CD4-positive, alpha-beta T cell (primary cell): ENCODE measurements at regions not wholly inside any gene's neighbourhood (a gene's known extent, or its start where the extent isn't known, plus 50 kb on each side); places are given as distances from the start of the nearest gene placed in this dataset.

Source experiments
- ATAC-seq: fragments of 200-7000 bp; cut with Tn5 transposase; one replicate; pipeline ENCODE4 v1.10.0; 2022; ENCODE audit warnings: mild to moderate bottlenecking; ENCODE audit not compliant: poor library complexity
- CTCF ChIA-PET: fragments of 350-600 bp; sonication (Branson Sonifier 250); formaldehyde crosslinking; loops from one replicate; lab custom pipeline; 2021; ENCODE audit warnings: antibody characterized with exemption, inconsistent platforms; lab: Charles Lee
- POLR2A ChIA-PET: fragments of 350-600 bp; sonication (Branson Sonifier 250); formaldehyde crosslinking; loops from one replicate; lab custom pipeline; 2021; ENCODE audit warnings: antibody characterized with exemption, inconsistent platforms; lab: Charles Lee
- DNase-seq, 14 experiments: peaks; one replicate each; pipeline ENCODE4 v3.0.0-alpha.2; 2013 to 2020; ENCODE audit warnings: mixed read lengths in 2 of 14
- H3K27ac ChIP-seq, 2 donors: one replicate each; pipeline versions ENCODE4 v1.5.1 to v1.7.0; 2013; ENCODE audit warnings: low read length in 2 of 2, low read depth in 1 of 2, mild to moderate bottlenecking in 1 of 2
- H3K27me3 ChIP-seq, 2 experiments: 1 replicate in 1 of 2; 2 replicates in 1 of 2; pipeline versions ENCODE4 v1.6.1 to v1.7.0; 2013; ENCODE audit warnings: low read length in 2 of 2, control low read depth in 1 of 2, mild to moderate bottlenecking in 1 of 2, moderate library complexity in 1 of 2; ENCODE audit not compliant: insufficient read depth in 2 of 2, control insufficient read depth in 1 of 2
- H3K36me3 ChIP-seq: one replicate; pipeline ENCODE4 v1.6.1; 2013; ENCODE audit warnings: low read length, control low read depth; ENCODE audit not compliant: insufficient read depth
- H3K4me1 ChIP-seq: one replicate; pipeline ENCODE4 v1.6.1; 2013; ENCODE audit warnings: low read length, control low read depth; ENCODE audit not compliant: insufficient read depth
- H3K4me3 ChIP-seq: one replicate; pipeline ENCODE4 v1.5.1; 2013; ENCODE audit warnings: mild to moderate bottlenecking, low read length, moderate library complexity
- H3K9me3 ChIP-seq, 2 experiments: 1 replicate in 1 of 2; 2 replicates in 1 of 2; pipeline versions ENCODE4 v1.6.1 to v1.7.0; 2013; ENCODE audit warnings: low read length in 2 of 2, mild to moderate bottlenecking in 2 of 2, control low read depth in 1 of 2, moderate library complexity in 1 of 2; ENCODE audit not compliant: control insufficient read depth in 1 of 2, insufficient read depth in 1 of 2
- H3K27ac Mint-ChIP-seq: one replicate; pipeline ENCODE4 v1.8.0; 2020; ENCODE audit warnings: mixed read lengths
- H3K27me3 Mint-ChIP-seq: one replicate; pipeline ENCODE4 v1.8.0; 2021; ENCODE audit warnings: mixed read lengths
- H3K36me3 Mint-ChIP-seq: one replicate; pipeline ENCODE4 v1.8.0; 2021; ENCODE audit warnings: low read depth, mixed read lengths
- H3K4me1 Mint-ChIP-seq: one replicate; pipeline ENCODE4 v1.8.0; 2021; ENCODE audit warnings: low read depth, mixed read lengths
- H3K4me3 Mint-ChIP-seq: one replicate; pipeline ENCODE4 v1.8.0; 2020; ENCODE audit warnings: mild to moderate bottlenecking, mixed read lengths
- H3K9me3 Mint-ChIP-seq: one replicate; pipeline ENCODE4 v1.8.0; 2020; ENCODE audit warnings: mixed read lengths
- intact Hi-C, 2 experiments: fragments of 100-400 bp; cut with DNase I in 1 of 2; cut with micrococcal nuclease in 1 of 2; formaldehyde crosslinking; loops; one replicate each; pipeline versions ENCODE4 v1.15.1 to v1.9.0; 2023 to 2025; cut with DNase I, micrococcal nuclease
- TF ChIP-seq, protein P1 (sequence below): fragments of 200-600 bp; IDR thresholded peaks from one replicate; pipeline ENCODE4 v1.8.0; 2022; ENCODE audit warnings: antibody characterized with exemption, mild to moderate bottlenecking

- Mint-ChIP-seq H3K27me3 (no peaks in the 10 kb centered on the region), H3K4me3 (no peak overlapping the region), H3K36me3 (no peaks in the 10 kb centered on the region), H3K9me3 (peaks cover 2% of the 10 kb centered on the region), H3K4me1 (peaks cover 5% of the 10 kb centered on the region), H3K27ac (no peak overlapping the region)
- no peak overlapping the region for H3K27ac ChIP-seq
- no peaks in the 10 kb centered on the region for H3K27me3 ChIP-seq
- POLR2A ChIA-PET = no interaction called here
- ATAC-seq = no peak
- CTCF ChIA-PET = no interaction called here
- H3K4me1 ChIP-seq = no peaks in the 10 kb centered on the region
- DNase-seq = no peak
- H3K4me3 ChIP-seq = no peak overlapping the region
- TF ChIP-seq, protein P1, sequence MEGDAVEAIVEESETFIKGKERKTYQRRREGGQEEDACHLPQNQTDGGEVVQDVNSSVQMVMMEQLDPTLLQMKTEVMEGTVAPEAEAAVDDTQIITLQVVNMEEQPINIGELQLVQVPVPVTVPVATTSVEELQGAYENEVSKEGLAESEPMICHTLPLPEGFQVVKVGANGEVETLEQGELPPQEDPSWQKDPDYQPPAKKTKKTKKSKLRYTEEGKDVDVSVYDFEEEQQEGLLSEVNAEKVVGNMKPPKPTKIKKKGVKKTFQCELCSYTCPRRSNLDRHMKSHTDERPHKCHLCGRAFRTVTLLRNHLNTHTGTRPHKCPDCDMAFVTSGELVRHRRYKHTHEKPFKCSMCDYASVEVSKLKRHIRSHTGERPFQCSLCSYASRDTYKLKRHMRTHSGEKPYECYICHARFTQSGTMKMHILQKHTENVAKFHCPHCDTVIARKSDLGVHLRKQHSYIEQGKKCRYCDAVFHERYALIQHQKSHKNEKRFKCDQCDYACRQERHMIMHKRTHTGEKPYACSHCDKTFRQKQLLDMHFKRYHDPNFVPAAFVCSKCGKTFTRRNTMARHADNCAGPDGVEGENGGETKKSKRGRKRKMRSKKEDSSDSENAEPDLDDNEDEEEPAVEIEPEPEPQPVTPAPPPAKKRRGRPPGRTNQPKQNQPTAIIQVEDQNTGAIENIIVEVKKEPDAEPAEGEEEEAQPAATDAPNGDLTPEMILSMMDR = no peak
- no peaks in the 10 kb centered on the region for H3K9me3 ChIP-seq
- H3K36me3 ChIP-seq = no peaks in the 10 kb centered on the region
- intact Hi-C loops = no loop called here
These were observed 172.7 kb upstream of the NLGN4Y start for GRCh38 chrY:14351590-14351989.

DNA sequence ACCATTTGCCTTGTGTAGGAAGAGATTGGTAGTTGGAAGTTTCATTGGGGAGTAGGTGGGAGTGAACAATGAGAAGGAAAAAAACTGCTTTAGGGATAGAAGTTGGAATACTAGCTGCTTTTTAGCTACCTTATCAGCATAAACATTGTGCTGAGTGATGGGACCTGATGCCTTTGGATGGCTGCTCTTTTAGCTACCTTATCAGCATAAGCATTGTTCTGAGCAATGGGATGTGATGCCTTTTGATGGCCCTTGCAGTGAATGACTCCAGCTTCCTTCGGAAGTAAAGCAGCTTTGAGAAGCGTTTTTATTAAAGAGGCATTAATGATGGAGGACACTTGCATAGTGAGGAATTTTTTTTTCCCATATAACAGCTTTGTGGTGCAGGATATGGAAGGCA lies 168.2 kb upstream of the NLGN4Y start:
- intact Hi-C loops = no loop called here
- Mint-ChIP-seq H3K27ac (no peak overlapping the region), H3K4me1 (no peaks in the 10 kb centered on the region), H3K9me3 (peaks cover 8% of the 10 kb centered on the region), H3K36me3 (no peaks in the 10 kb centered on the region), H3K27me3 (no peaks in the 10 kb centered on the region), H3K4me3 (no peak overlapping the region)
- no peak overlapping the region for H3K4me3 ChIP-seq
- ATAC-seq = no peak
- H3K9me3 ChIP-seq = no peaks in the 10 kb centered on the region
- no peak overlapping the region for H3K27ac ChIP-seq
- no peak for DNase-seq
- no peaks in the 10 kb centered on the region for H3K27me3 ChIP-seq
- H3K4me1 ChIP-seq = no peaks in the 10 kb centered on the region
- TF ChIP-seq, protein P1 = no peak
- CTCF ChIA-PET = no interaction called here
- POLR2A ChIA-PET = no interaction called here
- no peaks in the 10 kb centered on the region for H3K36me3 ChIP-seq

- H3K4me3 ChIP-seq = no peak overlapping the region
- no peaks in the 10 kb centered on the region for H3K9me3 ChIP-seq
- H3K27me3 ChIP-seq = no peaks in the 10 kb centered on the region
- no peaks in the 10 kb centered on the region for H3K36me3 Mint-ChIP-seq
- TF ChIP-seq, protein P1 = no peak
- H3K36me3 ChIP-seq = no peaks in the 10 kb centered on the region
- H3K4me1 Mint-ChIP-seq = no peaks in the 10 kb centered on the region
- no peaks in the 10 kb centered on the region for H3K4me1 ChIP-seq
- intact Hi-C loops = no loop called here
- no peak for ATAC-seq
- no peaks in the 10 kb centered on the region for H3K27me3 Mint-ChIP-seq
- no peak for DNase-seq
- no peak overlapping the region for H3K27ac ChIP-seq
- POLR2A ChIA-PET = no interaction called here
- no peak overlapping the region for H3K27ac Mint-ChIP-seq
- H3K9me3 Mint-ChIP-seq = peaks cover 8% of the 10 kb centered on the region
- no peak overlapping the region for H3K4me3 Mint-ChIP-seq
- CTCF ChIA-PET = no interaction called here
These were observed 163.4 kb upstream of the NLGN4Y start for GRCh38 chrY:14360748-14361500.
